ENCODE measurements at regions not wholly inside any gene's neighbourhood (a gene's known extent, or its start where the extent isn't known, plus 50 kb on each side); places are given as distances from the start of the nearest gene placed in this dataset.

- no peak for TF ChIP-seq CTCF (IDR thresholded peaks at IDR 0.05)
- no peak for TF ChIP-seq POLR2A (IDR thresholded peaks at IDR 0.05)
Measured at GRCh38 chr2:18940184-18940583, 350.8 kb upstream of the NT5C1B start.

Measured in thyroid gland (tissue), 4 donors.